HG03103 (cell line): ENCODE measurements at regions not wholly inside any gene's neighbourhood (a gene's known extent, or its start where the extent isn't known, plus 50 kb on each side); places are given as distances from the start of the nearest gene placed in this dataset.

Source experiments
- ATAC-seq: cut with Tn5 transposase; IDR thresholded peaks from one replicate; pipeline ENCODE4 v1.9.1; 2021; ENCODE audit warnings: low read depth; ENCODE audit not compliant: unreplicated experiment

- ATAC-seq = no peak
Measured at GRCh38 chr2:34403512-34403911, 804.4 kb upstream of the FAM98A start.

- ATAC-seq = no peak
Measured at GRCh38 chr2:34402376-34402775, 803.3 kb upstream of the FAM98A start.

GRCh38 chr2:34401186-34401585 lies 802.1 kb upstream of the FAM98A start:
- ATAC-seq = no peak

GRCh38 chr2:34388446-34388845 lies 789.3 kb upstream of the FAM98A start:
- no peak for ATAC-seq

- ATAC-seq = no peak
Measured at GRCh38 chr2:34387536-34387935, 788.4 kb upstream of the FAM98A start.

- no peak for ATAC-seq
Measured at GRCh38 chr2:34379586-34379985, 780.5 kb upstream of the FAM98A start.

GRCh38 chr2:34373586-34374233 lies 774.6 kb upstream of the FAM98A start:
- no peak for ATAC-seq

GRCh38 chr2:34372967-34373366 lies 773.9 kb upstream of the FAM98A start:
- ATAC-seq = no peak

- ATAC-seq = no peak
Measured at GRCh38 chr2:34371711-34372110, 772.6 kb upstream of the FAM98A start.

- ATAC-seq = no peak
Measured at GRCh38 chr2:34368304-34368703, 769.2 kb upstream of the FAM98A start.

- ATAC-seq = no peak
Measured at GRCh38 chr2:34365932-34366331, 766.8 kb upstream of the FAM98A start.

- no peak for ATAC-seq
Measured at GRCh38 chr2:34365512-34365911, 766.4 kb upstream of the FAM98A start.

GRCh38 chr2:34353509-34354113 lies 754.5 kb upstream of the FAM98A start:
- ATAC-seq = no peak

- ATAC-seq = no peak
Measured at GRCh38 chr2:34349527-34349926, 750.4 kb upstream of the FAM98A start.

GRCh38 chr2:34345030-34345429 lies 745.9 kb upstream of the FAM98A start:
- ATAC-seq = no peak

GRCh38 chr2:34340307-34340706 lies 741.2 kb upstream of the FAM98A start:
- no peak for ATAC-seq

- ATAC-seq = no peak
Measured at GRCh38 chr2:34337735-34338134, 738.6 kb upstream of the FAM98A start.

GRCh38 chr2:34332813-34333212 lies 733.7 kb upstream of the FAM98A start:
- no peak for ATAC-seq

GRCh38 chr2:34320056-34320455 lies 721.0 kb upstream of the FAM98A start:
- no peak for ATAC-seq

- no peak for ATAC-seq
Measured at GRCh38 chr2:34317797-34318196, 718.7 kb upstream of the FAM98A start.

- no peak for ATAC-seq
Measured at GRCh38 chr2:34316788-34317187, 717.7 kb upstream of the FAM98A start.

- no peak for ATAC-seq
Measured at GRCh38 chr2:34311816-34312215, 712.7 kb upstream of the FAM98A start.

- ATAC-seq = no peak
Measured at GRCh38 chr2:34308140-34308539, 709.0 kb upstream of the FAM98A start.
